ENCODE measurements at regions not wholly inside any gene's neighbourhood (a gene's known extent, or its start where the extent isn't known, plus 50 kb on each side); places are given as distances from the start of the nearest gene placed in this dataset.

DNA sequence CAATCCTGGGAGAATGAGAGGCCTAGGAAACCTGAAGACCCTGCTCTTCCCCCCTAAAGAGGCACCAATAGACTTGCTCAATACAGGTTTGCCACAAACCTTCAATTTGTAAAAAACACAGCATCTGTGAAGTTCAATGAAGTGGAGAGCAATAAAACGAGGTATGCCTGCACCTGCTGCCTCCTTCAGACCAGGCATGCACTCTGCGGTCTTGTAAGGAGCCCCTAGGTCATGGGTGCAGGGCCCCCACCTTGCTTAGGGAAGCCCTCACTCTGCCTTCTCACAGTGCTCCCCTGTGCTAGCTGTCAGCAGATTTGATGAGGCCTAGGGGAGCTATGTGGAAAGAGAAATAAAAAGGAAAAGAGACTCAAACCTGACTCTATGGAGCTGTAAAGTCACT, 72.1 kb upstream of the GALNT10 start:
- TF ChIP-seq, protein P1, sequence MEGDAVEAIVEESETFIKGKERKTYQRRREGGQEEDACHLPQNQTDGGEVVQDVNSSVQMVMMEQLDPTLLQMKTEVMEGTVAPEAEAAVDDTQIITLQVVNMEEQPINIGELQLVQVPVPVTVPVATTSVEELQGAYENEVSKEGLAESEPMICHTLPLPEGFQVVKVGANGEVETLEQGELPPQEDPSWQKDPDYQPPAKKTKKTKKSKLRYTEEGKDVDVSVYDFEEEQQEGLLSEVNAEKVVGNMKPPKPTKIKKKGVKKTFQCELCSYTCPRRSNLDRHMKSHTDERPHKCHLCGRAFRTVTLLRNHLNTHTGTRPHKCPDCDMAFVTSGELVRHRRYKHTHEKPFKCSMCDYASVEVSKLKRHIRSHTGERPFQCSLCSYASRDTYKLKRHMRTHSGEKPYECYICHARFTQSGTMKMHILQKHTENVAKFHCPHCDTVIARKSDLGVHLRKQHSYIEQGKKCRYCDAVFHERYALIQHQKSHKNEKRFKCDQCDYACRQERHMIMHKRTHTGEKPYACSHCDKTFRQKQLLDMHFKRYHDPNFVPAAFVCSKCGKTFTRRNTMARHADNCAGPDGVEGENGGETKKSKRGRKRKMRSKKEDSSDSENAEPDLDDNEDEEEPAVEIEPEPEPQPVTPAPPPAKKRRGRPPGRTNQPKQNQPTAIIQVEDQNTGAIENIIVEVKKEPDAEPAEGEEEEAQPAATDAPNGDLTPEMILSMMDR (IDR thresholded peaks at IDR 0.05): no peak
- TF ChIP-seq POLR2AphosphoS5 (IDR thresholded peaks at IDR 0.05) (no peak), POLR2A (IDR thresholded peaks at IDR 0.05; ENCODE audit: low read depth) (no peak), EP300 (IDR thresholded peaks at IDR 0.05) (no peak)
